ENCODE measurements at regions not wholly inside any gene's neighbourhood (a gene's known extent, or its start where the extent isn't known, plus 50 kb on each side); places are given as distances from the start of the nearest gene placed in this dataset.

DNA sequence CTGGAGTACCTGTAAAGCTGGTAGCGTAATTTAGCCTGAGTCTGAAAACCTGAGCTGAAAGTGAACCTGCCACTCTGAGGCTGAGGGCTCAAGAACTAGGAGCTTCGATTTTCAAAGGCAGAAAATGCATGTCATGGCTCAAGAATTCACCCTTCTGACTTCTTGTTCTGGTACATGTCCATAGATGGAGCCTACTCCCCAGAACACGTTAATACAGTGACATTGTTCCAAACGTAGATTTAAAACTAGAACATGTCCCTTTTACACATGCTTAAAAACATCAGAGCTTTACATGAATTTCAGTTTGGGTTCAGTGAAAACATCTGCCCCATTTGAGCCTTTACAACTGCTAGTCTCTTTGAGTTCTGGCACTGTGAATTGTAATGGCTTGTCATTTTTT is 115.5 kb upstream of the WDR1 start:
- TF ChIP-seq, protein P1, sequence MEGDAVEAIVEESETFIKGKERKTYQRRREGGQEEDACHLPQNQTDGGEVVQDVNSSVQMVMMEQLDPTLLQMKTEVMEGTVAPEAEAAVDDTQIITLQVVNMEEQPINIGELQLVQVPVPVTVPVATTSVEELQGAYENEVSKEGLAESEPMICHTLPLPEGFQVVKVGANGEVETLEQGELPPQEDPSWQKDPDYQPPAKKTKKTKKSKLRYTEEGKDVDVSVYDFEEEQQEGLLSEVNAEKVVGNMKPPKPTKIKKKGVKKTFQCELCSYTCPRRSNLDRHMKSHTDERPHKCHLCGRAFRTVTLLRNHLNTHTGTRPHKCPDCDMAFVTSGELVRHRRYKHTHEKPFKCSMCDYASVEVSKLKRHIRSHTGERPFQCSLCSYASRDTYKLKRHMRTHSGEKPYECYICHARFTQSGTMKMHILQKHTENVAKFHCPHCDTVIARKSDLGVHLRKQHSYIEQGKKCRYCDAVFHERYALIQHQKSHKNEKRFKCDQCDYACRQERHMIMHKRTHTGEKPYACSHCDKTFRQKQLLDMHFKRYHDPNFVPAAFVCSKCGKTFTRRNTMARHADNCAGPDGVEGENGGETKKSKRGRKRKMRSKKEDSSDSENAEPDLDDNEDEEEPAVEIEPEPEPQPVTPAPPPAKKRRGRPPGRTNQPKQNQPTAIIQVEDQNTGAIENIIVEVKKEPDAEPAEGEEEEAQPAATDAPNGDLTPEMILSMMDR (IDR thresholded peaks at IDR 0.05) = no peak
- TF ChIP-seq POLR2A (IDR thresholded peaks at IDR 0.05) (no peak), POLR2AphosphoS5 (IDR thresholded peaks at IDR 0.05) (peak; percentile 7)

Measured in prostate gland (tissue), 2 donors.